ENCODE measurements at regions not wholly inside any gene's neighbourhood (a gene's known extent, or its start where the extent isn't known, plus 50 kb on each side); places are given as distances from the start of the nearest gene placed in this dataset.

- TF ChIP-seq, protein P1, sequence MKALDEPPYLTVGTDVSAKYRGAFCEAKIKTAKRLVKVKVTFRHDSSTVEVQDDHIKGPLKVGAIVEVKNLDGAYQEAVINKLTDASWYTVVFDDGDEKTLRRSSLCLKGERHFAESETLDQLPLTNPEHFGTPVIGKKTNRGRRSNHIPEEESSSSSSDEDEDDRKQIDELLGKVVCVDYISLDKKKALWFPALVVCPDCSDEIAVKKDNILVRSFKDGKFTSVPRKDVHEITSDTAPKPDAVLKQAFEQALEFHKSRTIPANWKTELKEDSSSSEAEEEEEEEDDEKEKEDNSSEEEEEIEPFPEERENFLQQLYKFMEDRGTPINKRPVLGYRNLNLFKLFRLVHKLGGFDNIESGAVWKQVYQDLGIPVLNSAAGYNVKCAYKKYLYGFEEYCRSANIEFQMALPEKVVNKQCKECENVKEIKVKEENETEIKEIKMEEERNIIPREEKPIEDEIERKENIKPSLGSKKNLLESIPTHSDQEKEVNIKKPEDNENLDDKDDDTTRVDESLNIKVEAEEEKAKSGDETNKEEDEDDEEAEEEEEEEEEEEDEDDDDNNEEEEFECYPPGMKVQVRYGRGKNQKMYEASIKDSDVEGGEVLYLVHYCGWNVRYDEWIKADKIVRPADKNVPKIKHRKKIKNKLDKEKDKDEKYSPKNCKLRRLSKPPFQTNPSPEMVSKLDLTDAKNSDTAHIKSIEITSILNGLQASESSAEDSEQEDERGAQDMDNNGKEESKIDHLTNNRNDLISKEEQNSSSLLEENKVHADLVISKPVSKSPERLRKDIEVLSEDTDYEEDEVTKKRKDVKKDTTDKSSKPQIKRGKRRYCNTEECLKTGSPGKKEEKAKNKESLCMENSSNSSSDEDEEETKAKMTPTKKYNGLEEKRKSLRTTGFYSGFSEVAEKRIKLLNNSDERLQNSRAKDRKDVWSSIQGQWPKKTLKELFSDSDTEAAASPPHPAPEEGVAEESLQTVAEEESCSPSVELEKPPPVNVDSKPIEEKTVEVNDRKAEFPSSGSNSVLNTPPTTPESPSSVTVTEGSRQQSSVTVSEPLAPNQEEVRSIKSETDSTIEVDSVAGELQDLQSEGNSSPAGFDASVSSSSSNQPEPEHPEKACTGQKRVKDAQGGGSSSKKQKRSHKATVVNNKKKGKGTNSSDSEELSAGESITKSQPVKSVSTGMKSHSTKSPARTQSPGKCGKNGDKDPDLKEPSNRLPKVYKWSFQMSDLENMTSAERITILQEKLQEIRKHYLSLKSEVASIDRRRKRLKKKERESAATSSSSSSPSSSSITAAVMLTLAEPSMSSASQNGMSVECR (CRISPR knock-in tag; IDR thresholded peaks at IDR 0.05; ENCODE audit: borderline replicate concordance), result no peak
- TF ChIP-seq EMX1 (CRISPR knock-in tag; IDR thresholded peaks at IDR 0.05) (no peak), FOXJ3 (CRISPR knock-in tag; IDR thresholded peaks at IDR 0.05; ENCODE audit: borderline replicate concordance) (no peak), GABPB1 (CRISPR knock-in tag; IDR thresholded peaks at IDR 0.05) (no peak)
- TF ChIP-seq, protein P2, sequence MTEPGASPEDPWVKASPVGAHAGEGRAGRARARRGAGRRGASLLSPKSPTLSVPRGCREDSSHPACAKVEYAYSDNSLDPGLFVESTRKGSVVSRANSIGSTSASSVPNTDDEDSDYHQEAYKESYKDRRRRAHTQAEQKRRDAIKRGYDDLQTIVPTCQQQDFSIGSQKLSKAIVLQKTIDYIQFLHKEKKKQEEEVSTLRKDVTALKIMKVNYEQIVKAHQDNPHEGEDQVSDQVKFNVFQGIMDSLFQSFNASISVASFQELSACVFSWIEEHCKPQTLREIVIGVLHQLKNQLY (CRISPR knock-in tag; IDR thresholded peaks at IDR 0.05), result no peak
- TF ChIP-seq, protein P3, sequence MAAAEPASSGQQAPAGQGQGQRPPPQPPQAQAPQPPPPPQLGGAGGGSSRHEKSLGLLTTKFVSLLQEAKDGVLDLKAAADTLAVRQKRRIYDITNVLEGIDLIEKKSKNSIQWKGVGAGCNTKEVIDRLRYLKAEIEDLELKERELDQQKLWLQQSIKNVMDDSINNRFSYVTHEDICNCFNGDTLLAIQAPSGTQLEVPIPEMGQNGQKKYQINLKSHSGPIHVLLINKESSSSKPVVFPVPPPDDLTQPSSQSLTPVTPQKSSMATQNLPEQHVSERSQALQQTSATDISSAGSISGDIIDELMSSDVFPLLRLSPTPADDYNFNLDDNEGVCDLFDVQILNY (CRISPR knock-in tag; IDR thresholded peaks at IDR 0.05), result no peak
- TF ChIP-seq, protein P4, sequence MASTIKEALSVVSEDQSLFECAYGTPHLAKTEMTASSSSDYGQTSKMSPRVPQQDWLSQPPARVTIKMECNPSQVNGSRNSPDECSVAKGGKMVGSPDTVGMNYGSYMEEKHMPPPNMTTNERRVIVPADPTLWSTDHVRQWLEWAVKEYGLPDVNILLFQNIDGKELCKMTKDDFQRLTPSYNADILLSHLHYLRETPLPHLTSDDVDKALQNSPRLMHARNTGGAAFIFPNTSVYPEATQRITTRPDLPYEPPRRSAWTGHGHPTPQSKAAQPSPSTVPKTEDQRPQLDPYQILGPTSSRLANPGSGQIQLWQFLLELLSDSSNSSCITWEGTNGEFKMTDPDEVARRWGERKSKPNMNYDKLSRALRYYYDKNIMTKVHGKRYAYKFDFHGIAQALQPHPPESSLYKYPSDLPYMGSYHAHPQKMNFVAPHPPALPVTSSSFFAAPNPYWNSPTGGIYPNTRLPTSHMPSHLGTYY (CRISPR knock-in tag; IDR thresholded peaks at IDR 0.05), result no peak
Measured at GRCh38 chr17:73958453-73958852, 245.0 kb upstream of the RPL38 start (continued).

DNA sequence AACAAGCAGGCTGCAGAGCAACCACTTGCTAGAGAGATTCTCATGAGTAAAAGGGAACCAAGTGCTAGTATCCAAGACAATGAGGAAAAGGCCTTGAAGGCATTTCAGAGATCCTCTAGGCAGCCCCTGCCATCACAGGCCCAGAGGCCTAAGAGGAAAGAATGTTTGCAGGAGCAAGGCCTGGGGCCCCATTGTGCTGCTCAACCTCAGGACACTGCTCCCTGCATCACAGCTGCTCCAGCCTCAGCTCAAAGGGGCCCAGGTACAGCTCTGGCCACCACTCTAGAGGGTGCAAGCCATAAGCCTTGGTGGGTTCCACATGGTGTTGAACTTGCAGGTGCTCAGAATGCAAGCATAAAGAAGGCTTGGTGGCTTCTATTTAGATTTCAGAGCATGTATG lies 243.0 kb upstream of the RPL38 start:
- Mint-ChIP-seq H3K27ac (no peak overlapping the region), H3K4me3 (no peak overlapping the region), H3K36me3 (peaks cover 12% of the 10 kb centered on the region), H3K9me3 (peaks cover 38% of the 10 kb centered on the region), H3K4me1 (no peaks in the 10 kb centered on the region), H3K27me3 (ENCODE audit: low read depth) (peaks cover 13% of the 10 kb centered on the region)
- DNase-seq (ENCODE audit: low spot score) (no peak), ATAC-seq (no peak)
- POLR2A ChIA-PET, result no interaction called here
- CTCF ChIA-PET, result no interaction called here
- TF ChIP-seq ZNF425 (CRISPR knock-in tag; conservative IDR thresholded peaks at IDR 0.05) (no peak), ZNF121 (CRISPR knock-in tag; IDR thresholded peaks at IDR 0.05) (no peak), JUN (CRISPR knock-in tag; IDR thresholded peaks at IDR 0.05) (no peak), ZNF317 (CRISPR knock-in tag; IDR thresholded peaks at IDR 0.05; ENCODE audit: borderline replicate concordance, low read depth) (no peak), ZNF416 (CRISPR knock-in tag; IDR thresholded peaks at IDR 0.05) (no peak), AFF4 (CRISPR knock-in tag; IDR thresholded peaks at IDR 0.05; ENCODE audit: borderline replicate concordance) (no peak), GTF2I (CRISPR knock-in tag; conservative IDR thresholded peaks at IDR 0.05) (no peak), MYBL2 (CRISPR knock-in tag; IDR thresholded peaks at IDR 0.05) (no peak)
- TF ChIP-seq, protein P5, sequence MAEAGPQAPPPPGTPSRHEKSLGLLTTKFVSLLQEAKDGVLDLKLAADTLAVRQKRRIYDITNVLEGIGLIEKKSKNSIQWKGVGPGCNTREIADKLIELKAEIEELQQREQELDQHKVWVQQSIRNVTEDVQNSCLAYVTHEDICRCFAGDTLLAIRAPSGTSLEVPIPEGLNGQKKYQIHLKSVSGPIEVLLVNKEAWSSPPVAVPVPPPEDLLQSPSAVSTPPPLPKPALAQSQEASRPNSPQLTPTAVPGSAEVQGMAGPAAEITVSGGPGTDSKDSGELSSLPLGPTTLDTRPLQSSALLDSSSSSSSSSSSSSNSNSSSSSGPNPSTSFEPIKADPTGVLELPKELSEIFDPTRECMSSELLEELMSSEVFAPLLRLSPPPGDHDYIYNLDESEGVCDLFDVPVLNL (CRISPR knock-in tag; IDR thresholded peaks at IDR 0.05; ENCODE audit: borderline replicate concordance, low read depth), result no peak
- TF ChIP-seq, protein P6, sequence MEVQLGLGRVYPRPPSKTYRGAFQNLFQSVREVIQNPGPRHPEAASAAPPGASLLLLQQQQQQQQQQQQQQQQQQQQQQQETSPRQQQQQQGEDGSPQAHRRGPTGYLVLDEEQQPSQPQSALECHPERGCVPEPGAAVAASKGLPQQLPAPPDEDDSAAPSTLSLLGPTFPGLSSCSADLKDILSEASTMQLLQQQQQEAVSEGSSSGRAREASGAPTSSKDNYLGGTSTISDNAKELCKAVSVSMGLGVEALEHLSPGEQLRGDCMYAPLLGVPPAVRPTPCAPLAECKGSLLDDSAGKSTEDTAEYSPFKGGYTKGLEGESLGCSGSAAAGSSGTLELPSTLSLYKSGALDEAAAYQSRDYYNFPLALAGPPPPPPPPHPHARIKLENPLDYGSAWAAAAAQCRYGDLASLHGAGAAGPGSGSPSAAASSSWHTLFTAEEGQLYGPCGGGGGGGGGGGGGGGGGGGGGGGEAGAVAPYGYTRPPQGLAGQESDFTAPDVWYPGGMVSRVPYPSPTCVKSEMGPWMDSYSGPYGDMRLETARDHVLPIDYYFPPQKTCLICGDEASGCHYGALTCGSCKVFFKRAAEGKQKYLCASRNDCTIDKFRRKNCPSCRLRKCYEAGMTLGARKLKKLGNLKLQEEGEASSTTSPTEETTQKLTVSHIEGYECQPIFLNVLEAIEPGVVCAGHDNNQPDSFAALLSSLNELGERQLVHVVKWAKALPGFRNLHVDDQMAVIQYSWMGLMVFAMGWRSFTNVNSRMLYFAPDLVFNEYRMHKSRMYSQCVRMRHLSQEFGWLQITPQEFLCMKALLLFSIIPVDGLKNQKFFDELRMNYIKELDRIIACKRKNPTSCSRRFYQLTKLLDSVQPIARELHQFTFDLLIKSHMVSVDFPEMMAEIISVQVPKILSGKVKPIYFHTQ (CRISPR knock-in tag; IDR thresholded peaks at IDR 0.05), result no peak
- TF ChIP-seq, protein P3 (CRISPR knock-in tag; IDR thresholded peaks at IDR 0.05), result no peak
